AML-193 (cell line): ENCODE measurements at regions not wholly inside any gene's neighbourhood (a gene's known extent, or its start where the extent isn't known, plus 50 kb on each side); places are given as distances from the start of the nearest gene placed in this dataset.

ENCODE experiments used
- DNase-seq, 2 experiments: peaks; one replicate each; lab custom pipeline; 2025; lab: John Stamatoyannopoulos, UW

DNA sequence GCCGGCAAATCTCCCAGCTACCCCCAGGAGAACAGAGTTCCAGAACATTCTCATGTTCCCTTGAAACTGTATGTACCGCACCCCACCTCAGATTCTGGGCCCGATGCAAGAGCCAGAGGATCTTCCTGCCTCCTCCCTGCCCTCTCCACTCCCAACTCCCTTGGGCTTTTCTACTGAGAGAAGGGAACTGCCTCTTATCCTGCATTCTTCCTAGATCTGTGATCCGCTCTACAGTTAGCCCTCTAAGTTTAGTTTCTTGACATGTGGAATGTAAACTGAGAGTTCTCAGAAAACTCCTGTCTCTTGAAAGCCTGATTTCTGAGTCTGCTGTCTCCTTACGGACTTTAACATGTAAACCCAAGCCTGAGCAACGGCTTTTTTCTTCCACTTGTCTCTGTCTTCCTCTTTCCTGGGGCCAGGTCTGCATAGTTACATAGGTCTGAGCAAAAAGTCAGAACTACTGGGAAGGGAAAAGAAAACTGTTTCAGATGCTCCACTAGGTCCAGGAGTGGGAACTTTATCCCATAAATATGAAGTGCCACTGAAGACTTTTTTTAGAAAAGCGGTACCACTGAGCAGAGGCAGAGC, 86.5 kb upstream of the TNFAIP3 start:
- DNase-seq: no peak

DNA sequence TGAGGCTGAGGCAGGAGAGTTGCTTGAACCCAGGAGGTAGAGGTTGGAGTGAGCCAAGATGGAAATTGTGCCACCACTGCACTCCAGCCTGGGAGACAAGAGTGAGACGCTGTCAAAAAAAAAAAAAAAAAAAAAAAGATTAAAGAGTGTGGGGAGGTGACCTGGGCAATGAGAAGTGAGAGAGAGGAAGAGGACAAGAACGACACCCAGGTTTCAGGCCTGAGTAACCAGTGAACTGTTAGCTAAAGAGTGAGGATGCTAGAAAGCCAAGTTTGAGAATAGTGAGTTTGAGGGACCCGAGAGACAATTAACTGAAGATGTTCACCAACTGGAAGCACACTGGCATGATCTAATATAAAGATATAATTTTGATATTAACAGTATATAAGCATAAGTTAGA, 85.4 kb upstream of the TNFAIP3 start:
- DNase-seq: no peak

DNA sequence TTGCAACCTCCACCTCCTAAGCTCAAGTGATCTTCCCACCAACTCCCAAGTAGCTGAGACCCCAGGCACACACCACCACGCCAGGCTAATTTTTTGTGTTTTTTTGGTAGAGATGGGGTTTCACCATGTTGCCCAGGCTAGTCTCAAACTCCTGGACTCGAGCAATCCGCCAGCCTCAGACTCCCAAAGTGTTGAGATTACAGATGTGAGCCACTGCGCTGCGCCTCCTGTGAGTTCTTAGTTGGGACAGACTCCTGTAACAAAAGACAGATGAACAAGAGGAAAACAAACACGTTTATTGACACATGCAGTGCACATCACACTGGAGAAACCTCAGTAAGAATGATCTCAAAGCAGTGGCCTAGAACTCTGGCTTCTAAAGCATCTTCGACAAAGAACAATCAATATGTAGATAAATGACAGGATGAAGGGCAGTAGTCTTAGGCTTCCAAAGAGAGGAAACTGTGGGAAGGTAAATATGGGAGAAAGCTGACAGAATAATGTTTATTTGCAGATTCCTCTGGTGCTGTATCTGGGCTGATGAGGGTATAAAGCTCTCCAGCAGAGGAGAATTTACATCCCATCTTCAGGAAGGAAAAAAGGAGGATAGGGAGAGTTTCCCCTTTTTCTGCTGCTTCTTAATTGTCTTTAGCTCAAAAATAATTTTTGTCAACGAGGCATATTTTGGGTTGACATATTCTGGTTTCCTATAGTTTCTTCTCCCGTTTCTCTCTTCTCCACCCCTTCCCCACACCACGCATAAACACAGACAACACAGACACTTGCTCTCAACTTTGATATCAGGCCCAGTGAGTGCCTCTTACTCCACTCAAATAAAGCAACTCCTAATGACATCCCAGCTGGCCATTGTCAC, 84.7 kb upstream of the TNFAIP3 start:
- DNase-seq: no peak

DNA sequence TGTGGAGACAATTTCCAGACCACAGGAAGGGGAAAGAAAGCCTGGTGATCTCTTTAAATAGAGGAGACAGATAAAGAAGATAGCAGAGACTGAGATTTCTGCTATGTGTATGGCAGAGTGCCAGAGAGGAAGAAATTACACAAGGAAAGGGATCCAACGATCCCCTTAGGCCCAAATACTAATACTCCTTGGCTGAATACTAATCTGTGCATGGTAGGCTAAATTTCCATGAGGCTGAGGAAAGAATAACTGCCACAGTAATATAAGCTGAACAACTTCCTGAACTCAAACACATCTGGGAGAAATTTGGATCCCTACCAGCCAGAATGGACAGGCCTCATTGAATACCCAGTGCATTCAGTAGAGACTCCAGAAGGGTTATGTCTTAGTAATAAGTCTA, 83.3 kb upstream of the TNFAIP3 start:
- no peak for DNase-seq

DNA sequence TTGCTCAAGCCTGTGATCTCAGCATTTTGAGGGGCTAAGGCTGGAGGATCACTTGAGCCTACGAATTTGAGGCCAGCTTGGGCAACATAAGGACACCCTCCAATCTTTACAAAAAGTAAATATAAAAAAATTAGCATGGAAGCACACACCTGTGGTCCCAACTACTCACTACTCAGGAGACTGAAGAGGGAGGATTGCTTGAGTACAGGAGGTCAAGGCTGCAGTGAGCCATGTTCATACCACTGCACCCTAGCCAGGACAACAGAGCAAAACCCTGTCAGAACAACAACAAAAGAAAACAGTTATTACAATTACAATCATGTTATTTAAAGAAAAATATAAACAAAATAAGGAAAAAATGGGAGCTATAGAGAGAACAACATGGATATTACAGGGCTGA, 82.5 kb upstream of the TNFAIP3 start:
- DNase-seq: no peak

DNA sequence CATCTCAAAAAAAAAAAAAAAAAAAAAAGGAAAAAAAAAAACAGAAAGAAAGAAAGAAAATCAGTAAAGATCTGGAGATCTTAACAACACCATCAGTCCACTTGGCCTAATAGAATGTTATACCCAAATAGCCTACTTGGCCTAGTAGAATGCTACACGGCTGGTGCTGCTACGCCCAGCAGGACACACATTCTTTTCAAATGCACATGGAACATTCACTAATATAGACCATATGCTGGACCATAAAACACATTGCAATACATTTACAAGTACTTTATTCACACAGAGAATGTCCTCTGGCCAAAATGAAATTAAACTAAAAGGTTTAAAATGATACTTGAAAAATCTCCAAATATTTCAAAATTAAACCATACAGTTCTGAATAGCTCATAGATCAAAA, 80.0 kb upstream of the TNFAIP3 start:
- no peak for DNase-seq

DNA sequence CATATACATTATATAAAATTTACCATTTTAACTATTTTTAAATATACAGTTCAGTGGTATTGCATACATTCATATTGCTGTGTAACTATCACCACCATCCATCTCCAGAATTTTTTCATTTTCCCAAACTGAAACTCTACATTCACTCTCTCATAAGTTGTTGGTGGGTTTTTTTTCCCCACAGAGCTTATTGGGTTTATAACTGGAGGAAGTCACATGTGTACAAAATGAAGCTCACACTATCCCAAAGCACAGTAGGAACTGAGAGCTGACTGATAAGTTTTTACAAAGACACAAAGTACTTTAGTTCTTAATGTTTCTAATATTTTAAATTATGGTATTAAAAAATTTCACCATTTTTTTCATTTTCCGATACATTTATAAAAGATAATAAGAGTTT, 78.8 kb upstream of the TNFAIP3 start:
- no peak for DNase-seq

DNA sequence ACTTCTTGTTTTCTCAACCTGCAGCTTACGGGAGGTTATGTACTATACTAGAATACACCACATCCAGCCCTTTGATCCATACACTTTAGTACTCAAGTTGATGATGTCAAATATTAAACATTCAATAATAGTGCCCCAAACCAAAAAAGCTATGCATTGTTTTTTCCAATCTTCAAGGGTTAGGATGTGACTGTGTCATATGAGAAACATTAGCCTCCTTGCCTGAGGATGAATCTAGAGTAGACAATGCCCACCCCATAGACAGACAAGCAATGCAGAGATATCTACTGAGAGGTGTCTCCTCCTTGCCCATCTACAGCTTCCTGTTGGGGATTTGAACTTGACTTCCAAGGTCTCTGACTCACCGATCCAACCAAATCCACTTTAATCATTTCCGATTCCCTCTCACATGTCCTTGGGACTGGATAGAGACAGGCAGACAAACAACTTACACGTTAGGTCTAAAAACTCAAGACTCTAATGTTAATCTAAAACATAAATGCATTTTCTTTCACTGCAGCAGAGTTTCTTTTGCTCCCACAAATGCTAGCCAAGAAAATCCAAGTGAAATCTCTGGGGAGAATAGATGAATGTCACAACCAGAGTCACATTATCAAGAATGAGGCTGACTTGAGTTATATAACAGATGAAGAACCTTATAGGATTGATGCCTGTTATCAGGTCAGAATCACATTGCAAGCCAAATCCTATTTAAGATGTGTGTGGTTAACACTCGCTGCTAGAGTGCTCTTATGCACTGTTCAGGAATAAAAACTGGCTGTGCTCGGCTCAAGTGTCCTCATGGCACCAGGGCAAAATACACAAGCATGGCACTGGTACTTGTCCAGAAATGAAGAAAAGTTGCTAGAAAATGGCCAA, 75.5 kb upstream of the TNFAIP3 start:
- DNase-seq: no peak

DNA sequence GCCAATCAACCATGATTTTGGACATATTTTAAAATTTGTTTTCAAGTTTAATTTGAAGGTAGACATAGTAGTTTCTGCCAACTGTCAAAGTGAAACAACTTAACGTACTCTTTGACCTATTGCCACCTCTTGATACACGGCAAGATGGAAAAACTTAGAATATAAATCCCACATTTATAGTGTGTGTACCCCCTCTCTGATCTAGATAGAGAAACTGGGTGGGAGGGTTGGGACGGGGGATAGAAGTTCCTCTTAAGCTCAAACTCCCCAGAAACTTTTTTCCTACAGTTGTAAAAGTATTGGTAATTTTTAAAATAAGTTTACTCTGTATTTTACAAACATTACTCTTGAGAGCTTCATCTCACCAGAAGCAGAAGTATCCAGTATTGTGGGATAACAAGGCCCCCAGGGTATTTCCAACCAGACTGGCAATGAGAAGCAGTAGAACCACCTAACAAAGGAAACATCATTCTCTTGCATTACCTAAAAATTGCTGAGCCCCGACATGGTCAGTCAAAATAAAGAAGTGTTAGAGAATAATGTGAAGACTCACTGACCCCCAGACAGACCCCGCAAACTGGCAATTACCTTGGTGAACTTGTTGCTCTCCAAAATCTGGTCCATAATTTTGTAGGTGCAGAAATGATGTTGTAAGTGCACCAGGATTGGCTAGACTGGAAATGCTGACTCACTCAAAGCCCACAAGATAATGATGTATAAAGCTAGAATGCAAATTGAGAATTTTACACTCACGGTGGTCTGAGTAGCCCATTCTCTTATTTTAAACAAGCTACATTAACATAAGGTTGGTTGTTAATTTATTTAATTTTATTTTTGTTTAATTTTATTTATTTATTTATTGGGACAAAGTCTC, 74.7 kb upstream of the TNFAIP3 start:
- no peak for DNase-seq

DNA sequence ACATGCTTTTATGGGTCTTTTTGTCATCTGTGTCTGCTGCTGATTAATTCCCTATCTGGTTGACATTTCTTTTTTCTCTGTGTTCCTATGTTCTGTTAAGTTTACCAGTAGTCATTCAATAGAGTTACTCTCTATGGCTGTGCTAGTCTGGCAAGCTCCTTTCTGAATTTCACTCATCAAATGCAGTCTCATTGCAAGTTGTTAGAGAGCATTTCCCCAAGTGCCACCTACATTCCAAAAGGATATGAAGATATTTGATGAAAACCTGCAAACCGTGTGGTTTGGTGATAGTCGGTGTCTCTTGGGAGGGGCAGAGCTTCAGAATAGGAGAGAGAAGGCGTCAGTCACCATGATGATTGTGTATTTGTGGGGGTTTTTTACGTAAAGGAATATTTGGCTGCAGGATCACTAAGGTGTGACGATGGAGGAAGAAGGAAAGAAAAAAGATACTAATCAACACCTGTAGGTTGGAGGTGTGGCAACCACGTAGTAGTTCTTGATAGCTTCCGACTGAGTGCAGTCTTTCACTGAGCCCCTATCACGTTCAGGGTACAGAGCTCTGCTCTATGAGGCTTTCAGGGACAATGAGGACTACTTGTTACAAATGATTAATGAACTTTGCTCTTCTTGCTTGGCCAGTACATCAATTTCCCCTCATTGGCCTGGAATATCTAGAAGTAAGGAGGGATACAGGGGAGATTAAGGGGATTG, 73.1 kb upstream of the TNFAIP3 start:
- DNase-seq: no peak

DNA sequence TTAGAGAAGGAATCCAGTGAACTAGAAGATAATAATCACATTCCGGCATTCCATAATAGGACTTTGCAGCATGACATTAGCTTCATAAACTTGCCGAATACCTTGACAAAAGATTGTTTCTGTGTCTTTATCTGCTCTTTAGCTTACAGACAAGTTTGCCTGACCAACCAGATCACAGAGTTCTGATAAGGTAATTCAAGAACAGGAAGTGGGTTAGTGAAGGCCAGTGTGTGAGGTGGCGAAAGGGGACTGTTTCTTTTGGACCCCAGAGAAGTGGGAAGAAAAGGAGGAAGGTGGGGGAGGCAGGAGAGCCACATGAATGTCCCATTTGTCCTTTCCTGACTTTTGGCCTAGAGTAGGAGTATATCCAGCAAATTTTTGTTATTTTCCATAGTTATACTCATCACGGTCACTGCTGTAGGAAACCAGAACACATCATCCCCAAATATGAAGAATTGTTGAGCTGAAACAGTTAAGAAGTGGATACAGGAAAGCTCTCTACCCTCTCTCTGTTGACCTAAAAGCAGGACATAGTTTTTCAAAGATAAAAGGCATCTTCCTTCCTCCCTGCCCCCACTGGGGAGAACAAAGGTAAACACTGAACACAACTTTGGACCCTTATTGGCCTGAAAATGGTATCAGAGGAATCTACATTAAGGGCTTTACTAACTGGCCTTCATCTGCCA, 72.4 kb upstream of the TNFAIP3 start:
- DNase-seq: no peak

DNA sequence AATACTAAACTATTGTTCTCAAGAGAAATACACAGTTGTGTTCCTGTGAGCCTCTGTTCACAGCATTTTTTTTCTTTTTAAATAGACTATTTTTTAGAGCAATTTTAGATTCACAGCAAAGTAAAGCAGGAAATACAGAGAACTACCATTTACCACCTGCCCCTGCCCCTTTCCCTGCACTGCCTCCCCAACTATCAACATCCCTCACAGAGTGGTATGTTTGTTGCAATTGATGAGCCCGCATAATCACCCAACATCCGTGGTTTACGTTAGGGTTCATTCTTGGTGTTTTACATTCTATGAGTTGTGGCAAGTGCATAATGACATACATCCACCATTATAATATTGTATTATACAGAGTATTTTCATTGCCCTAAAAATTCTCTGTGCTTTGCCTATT, 71.6 kb upstream of the TNFAIP3 start:
- no peak for DNase-seq

DNA sequence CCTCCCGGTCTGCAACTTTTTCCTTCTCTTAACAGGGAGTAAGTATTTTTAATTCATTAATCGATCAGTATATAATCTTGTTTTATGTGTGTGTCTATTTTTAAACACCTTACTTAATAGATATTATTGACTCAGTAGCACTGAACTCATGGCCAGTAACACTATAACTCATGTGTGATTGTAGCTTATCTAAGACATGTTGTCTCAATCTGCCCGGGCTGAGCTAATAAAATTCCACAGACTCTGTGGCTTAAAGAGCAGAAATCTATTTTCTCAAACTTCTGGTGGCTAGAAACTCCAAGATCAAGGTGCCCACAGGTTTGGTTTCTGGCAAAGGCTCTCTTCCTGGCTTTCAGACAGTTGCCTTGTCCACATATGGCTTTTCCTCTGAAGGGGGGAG, 68.8 kb upstream of the TNFAIP3 start:
- no peak for DNase-seq

DNA sequence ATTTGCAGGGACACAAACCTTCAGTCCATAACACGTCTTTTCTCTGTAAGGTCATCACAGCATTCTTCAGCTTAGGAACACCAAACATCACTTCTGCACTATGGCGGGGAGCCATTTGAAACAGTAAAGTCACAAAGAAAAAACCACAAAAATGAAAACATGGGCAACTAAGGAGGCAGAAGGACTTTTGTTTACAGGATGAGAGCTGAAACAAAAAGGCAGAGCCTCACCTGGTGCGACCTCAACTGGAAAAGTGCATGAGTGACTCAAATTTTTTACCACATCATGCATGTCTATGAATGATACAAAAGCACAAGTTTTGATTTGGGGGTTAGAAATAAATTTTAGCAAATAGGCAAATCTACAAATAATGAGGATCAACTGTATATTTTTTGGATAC, 68.2 kb upstream of the TNFAIP3 start:
- DNase-seq: no peak

DNA sequence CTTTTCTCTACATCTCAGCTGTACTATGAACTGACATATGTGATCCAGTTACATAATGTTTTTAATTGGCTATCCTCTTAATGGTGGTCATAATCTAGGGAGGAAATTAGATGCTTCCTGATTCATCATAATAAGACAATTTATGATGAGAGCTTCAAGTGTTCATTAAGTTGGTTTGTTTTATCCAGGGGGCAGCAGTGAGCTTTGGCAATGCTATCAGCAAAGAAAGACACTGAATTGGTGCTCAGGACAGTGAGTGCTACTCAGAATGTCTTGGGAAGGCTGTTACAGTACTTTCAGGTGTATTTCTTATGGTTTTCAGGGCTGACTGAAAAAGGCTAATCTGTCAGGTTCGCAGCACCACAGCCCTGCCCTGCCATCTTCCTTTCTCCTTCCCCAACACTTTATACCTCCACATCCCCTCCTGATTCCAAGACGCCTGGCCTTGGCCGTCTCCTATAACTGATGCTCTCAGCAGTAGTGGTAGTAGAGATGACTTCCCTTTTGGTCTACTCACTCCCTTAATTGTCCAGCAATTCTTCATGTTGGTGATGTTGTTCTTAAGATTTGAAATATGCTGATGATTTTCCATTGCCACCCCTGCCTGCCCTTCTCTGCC, 67.0 kb upstream of the TNFAIP3 start:
- DNase-seq: peak; percentile 76 to 91

DNA sequence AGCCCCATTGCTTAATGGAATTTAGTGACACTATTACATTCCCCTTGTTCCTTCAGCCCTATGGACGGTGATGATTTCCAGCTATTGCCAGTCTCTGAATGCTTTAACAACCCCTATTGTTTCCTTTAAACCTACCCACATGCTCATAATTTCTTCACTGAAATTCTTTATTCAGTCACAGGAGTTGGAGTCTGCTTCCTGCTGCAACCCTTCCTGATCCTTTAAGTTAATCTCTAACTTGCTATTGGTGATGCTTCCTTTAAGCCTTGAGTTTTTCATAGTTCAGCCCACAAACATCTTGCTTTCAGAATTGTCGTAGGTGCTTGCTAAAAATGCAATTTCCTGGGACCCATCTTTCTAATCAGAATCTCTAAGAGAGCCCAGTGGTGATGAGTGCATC, 66.3 kb upstream of the TNFAIP3 start:
- DNase-seq: no peak

DNA sequence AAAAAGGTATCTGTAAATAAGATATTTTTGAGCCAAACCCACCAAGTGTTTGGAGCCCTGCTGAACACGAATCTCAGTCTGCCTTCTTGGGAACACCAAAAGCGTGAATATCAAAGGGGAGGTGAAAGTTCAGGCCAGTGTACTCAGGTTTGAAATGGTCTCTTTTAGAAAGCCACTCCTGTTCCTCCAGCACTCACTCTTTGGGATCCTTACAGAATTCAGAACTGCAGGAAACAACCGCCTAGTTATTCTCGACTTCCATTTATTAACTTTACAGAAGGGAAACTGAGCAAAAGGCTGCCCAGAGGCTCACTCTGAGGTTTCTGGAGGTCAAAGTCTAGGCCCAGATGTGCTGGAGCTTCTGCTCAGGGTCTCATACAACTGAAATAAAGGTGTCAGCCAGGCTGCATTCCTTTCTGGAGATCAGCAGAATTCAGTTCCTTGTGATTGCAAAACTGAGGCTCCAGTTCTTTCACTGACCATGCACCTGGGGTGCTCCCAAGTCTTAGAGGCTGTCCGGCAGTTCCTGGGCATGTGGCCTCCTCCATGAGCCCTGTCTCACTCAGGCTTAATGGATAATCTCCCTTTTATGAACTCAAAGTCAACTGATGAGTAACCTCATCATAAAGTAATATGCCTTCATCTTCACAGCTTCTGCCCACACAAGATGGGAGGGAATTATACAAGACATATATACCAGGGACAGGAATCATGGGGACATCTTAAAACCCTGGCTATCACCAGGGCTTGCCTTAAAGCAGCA, 65.5 kb upstream of the TNFAIP3 start:
- DNase-seq: no peak

DNA sequence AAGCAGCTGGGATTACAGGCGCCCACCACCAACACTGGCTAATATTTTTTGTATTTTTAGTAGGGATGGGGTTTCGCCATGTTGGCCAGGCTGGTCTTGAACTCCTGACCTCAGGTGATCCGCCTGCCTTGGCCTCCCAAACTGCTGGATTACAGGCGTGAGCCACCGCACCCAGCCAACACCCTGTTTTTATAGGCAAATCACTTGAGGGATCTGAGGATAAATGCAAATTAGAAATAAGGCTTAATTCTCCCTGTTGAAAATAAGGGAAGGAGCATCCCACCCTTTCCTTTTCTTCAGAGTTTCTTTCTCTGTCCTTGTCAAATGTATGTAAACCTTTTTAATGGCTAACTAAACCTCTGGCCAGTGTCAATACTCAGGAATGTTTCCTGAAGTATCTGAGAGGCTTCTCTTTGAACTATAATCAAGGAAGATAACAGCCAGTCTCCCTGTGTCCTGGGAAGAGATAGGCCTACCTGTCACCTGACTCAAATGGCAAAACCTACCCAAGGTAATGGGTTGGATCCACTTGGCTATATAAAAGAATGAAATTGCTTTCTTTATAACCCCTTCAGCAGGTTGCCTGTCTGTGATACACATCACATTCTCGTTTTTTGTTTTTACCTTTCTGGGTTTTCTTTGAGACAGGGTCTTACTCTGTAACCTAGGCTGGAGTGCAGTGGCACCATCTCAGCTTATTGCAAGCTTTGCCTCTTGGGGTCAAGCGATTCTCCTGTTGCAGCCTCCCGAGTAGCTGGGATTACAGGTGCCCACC, 64.5 kb upstream of the TNFAIP3 start:
- DNase-seq: no peak

DNA sequence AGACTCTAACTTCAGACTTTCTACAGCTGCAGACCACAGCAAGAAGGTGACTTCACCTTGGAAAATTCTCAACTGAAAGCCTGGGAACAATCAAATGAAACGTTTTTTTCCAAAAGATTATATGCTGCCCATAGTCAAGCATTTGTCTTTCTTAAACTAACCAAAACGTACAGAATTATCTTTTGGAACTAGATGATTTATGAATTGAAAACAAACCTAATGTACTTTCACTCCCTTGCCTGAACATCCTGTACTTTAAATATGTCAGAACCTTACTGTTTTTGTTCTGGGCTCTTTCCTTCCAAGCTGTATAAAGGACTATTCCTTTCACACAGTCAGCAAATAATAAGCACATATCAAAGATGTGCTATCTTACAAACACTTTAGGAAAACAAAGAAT, 62.4 kb upstream of the TNFAIP3 start:
- no peak for DNase-seq
